DMS153 treated with DMSO at 0.1 percent for 48 hours (cell line): ENCODE measurements at regions not wholly inside any gene's neighbourhood (a gene's known extent, or its start where the extent isn't known, plus 50 kb on each side); places are given as distances from the start of the nearest gene placed in this dataset.

ENCODE experiments used
- DNase-seq: peaks from one replicate; lab custom pipeline; 2025; ENCODE audit not compliant: unreplicated experiment; lab: John Stamatoyannopoulos, UW

DNA sequence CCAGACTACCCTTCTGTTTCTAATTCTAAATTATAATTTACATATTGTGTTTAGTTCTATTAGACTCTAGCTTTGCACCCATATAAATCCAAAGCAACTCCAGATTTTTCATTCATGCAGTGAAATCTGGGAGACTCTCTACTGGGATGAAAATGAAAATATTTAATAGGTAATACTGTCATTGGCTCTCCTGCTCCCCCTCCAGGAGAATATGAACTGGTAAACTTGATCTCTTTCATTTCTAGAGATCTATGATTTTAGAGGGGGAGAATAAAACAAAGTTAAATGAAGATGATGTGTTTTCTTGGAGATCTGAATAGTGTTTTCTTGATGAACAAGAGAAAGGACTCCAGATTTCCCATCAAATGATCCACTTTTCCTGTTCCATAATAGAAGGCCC is 104.3 kb upstream of the TMCC3 start:
- no peak for DNase-seq

DNA sequence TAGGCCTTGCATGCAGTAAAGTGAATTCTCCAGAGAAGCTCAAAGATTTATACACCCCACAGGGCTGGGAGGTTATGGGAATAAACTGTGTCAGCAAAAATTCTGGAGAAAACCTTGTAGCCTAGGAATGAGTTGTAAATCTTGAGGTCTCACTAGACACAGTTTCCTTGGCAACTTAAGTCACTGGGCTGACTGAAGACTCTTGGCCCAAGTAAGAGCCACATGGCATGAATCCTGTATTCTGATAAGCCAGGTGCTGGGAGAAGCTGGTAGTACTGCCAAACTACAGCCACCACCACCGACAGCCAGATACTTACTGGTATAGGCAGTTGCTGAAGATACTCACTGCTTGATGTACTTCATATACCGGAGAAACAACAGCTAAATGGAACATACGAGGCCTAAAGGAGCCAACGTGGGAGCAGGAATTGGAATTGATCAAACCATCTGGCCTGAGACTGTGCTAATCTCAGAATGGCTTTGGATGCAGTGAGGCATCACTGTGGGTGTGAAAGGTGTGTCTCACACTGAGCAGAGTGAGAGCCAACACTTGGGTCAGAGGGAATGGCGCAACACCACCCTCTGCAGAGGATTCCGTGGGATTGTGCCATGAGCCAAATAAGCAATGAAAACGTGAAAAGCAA is 102.8 kb upstream of the TMCC3 start:
- no peak for DNase-seq

DNA sequence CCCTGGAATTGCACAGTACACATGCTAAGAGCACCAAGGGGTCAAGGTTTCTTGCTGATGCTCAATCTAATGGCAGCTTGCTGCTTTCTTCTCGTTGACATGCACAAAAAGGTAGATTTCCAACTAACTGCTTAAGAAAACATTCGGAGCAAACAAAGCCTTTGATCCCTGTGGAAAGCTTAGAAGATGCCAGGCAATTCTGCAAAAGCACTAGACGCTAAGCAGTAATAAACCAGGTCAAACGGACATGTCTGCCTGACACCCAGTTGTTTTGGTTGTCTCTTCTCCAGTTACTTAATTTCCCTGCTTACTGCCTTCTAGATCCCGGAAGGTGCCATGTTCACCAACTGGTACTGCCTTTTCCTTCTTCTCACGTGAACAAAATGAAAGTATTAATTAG is 100.5 kb upstream of the TMCC3 start:
- DNase-seq: no peak

DNA sequence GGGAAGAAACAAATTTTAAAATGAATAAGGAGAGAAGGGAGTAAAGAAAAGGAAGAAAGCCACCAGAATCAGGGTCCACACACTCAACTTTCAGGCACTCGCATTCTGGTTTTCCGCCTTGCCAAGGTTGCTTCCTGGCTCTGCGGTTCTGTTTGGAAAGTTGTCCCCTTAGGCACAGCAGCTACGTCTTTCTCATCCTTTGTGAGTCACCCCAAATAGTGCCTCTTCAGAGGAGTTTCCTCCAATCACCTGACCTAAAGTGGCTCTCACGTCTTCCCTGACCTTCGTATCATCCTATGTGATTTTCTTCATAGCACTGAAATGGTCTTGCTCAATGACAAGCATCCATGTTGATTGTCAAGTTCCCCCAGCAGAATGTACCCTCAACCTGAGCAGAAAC is 99.5 kb upstream of the TMCC3 start:
- DNase-seq: no peak

DNA sequence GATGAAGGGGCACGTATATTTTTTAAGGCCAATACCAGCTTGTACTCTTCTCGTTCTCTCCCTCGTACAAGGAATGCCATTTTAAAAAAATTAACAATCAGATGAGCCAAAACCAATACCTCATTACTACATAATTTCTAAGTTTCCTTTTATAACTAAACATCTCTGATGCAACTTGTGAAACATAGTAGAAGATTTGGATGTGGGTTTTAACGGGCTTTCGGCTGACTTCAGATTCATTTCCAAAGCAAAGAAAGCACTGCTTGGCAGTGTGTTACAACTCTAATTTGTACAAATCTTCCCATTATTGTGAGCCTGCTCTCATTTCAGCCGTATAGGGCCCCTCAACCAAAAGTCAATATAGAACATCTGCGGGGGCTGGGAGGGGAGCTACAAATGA is 99.1 kb upstream of the TMCC3 start:
- DNase-seq: no peak

DNA sequence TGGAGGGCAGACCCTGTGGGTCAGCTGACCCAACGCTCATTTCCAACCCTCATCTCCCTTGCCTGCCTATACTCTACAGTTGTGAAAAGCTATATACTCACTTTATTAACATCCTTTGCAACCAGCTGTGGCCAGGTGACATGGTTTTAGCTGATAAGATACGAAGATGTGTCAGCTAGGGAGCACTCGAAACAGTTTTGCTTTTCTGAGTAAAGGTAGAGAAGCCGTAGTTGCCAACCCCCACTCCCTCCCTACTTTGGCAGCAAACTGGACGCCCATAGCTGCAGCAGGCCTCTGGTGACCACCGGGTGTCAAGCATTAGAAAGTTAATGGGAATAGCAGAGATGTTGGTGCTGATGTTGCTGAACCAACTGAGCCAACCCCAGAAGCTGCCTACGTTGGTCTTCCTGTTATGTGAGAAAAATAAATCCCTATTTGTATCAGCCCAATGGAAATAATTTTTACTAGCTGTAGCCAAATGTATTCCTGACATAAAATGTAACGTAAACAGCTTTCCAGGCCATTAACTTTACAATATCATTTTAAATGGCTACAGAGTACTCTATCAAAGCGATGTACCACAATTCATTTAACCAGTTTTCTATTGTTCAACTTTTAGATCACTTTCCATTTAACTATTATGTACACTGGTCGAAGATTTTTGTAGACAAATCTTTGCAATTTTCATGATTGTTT is 98.5 kb upstream of the TMCC3 start:
- no peak for DNase-seq

DNA sequence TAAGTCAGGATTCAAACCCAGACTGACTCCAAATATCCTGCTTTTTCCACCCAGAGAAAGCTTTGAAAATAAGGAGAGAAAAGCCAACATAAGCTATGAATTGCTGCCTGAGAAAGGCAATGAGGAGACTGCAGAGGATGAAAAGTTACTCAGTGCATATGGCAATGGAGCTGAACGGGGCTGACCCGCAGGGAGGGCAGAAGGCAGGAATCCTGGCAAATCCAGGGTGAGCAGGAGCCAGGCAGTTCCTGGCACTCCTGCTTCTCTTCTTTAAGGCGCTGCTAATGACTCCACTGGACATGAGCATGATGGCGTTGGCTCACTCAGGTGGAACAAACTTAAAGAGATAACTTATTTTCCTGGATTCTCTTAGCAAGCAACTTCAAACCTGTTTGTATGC is 95.2 kb upstream of the TMCC3 start:
- no peak for DNase-seq

DNA sequence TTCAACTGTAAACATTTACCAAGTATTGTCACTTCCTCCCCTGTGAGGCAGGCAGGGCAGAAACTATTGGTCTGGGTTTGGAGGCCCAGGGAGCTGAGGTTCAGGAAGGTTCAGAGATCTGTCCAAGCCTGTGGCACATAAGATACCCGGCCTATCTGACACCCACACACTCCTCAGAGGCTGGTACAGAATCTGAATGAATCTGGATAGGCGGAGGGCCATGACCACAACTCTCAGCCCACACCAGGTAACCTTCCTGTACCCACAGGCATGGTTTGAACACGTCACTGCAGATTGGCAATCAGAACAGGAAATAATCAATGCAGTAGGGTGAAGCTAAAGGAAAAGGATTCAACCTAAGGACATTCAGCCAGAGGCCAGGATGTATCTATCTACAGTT is 92.8 kb upstream of the TMCC3 start:
- no peak for DNase-seq

DNA sequence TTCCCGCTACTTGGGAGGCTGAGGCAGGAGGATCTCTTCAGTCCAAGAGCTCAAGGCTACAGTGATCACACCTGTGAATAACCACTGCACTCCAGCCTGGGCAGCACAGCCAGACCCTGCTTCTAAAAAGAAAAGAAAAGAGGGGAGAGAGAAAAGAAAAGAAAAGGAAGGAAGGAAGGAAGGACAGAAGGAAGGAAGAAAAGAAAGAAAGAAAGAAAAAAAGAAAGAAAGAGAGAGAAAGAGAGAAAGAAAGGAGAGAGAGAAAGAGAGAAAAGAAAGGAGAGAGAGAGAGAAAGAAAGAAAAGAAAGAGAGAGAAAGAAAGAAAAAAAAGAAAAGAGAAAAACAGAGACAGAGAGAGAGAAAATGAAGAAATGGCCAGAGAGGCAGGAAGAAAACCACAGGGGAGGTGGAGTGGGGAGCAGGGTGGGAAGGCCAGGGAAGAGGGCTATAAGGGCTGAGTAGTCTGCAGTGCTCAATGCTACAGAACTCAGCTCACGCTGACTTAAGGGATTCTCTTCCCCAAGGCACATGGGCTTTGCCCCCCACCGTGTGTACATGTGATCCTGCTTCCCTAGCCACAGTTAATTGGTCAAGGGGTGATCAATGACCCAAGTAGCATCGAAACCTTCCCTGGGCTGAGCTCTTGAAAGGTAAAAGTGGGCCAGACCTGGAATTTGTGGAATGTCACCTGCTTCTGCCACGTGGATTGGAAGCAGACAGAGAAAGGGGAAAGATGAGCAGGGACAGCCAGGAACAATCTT is 90.4 kb upstream of the TMCC3 start:
- DNase-seq: no peak

DNA sequence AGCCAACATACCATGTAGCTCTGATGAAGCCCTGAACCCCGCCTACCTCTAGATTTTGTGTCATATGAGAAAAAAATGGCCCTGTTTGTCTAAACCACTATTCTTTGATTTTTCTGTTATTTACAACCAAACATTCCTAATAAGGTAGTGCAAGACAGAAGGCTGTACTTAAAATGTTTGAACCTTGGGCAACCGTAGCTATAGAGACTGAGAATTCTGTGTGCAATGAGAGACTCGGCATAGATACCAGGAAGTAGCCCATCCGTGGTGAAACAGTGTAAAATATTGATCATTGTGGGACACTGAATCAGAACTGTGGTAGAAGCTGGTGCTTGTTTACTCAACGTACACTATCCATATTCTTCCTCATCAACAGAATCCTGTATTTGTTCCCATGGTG is 86.5 kb upstream of the TMCC3 start:
- DNase-seq: no peak

DNA sequence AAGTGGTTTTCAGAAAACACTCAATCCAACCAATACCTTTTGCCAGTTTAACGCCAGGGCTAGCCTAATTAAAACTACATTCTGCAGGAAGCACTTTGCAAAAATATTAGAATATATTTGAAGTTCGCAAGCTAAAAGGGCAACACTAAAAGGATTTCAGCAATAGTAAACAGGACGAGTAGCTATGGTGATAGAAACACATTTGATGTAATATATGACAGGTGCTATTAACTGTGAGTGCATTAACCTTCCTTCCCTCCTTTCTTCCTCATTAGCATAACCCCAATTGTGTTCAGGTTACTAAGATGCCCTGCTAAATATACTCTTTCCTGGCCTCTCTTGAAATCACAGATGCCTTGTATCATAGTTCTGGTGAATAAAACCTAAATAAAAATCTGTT is 85.6 kb upstream of the TMCC3 start:
- no peak for DNase-seq

DNA sequence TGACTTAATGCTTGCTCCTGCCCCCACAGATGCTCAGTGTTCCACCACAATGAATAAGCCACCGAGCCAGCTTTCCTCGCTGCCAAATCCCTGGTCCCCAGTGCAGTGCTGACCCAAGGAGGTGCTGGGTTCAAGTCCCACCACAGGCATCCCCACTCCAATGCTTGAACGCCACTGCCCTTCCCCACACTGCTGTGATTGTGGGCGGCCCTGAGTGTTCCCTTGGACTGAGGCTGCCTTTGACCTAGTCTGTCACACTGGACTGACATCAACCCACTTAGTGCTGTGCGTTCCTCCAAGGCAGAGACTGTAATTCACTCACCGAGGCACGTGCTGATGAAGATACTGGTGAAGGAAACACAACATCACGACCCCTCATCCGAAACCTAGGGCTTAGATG is 83.4 kb upstream of the TMCC3 start:
- no peak for DNase-seq

DNA sequence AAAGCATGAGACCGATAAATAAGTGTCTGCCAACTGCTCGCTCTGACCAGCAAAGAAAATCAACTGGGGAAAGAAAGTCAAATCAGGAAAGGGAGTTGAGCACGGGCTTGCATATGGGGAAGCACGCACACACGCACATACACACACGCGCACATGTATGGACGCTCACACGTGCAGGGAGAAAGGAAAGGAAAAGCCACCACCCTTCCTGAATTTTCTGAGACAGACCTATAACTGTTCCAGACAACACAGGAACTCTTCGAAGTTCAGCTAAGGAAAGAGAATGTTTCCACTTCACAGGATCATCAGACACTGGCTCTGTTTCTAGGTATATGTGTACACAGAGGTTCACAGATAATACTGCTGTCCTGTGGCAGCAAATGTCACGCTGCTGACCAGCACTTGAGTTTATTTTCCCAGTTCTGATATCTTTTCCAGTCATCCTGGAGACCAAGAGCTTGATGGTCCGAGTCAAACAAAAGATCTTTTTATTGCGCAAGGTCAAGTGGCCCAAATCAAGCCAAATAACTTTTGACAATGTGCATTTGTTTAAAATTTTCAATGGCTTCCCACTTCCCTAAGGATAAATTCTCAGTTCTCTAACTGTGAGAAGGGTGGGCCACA is 82.1 kb upstream of the TMCC3 start:
- no peak for DNase-seq

DNA sequence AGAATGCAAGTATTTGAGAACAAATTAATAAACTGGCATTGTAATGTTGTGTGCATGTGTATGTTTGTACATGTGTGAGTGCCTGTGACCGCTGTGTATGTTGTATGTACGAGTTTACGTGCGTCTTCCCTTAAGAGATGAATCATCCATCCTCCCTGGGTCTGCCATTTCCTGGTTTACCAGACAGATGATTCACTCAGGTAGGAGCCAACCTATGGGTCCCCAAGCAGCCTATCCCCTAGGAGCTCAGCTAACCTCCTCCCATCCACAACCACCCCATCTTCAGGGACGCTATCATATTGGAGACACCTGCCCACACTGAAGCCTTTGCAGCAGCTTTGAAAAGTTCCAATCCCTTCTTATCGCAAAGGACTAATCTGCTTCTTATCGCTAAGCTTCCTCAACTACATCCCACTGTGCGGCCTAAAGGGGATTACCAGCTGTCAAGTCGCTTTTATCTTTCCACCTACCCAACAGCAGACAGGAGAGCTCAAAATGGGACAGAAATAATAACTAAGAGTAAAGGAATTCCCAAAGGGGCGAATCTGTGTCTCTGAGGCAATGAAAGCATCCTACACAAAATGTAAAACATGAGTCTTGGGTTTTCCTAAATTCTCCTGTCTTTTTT is 81.5 kb upstream of the TMCC3 start:
- no peak for DNase-seq

DNA sequence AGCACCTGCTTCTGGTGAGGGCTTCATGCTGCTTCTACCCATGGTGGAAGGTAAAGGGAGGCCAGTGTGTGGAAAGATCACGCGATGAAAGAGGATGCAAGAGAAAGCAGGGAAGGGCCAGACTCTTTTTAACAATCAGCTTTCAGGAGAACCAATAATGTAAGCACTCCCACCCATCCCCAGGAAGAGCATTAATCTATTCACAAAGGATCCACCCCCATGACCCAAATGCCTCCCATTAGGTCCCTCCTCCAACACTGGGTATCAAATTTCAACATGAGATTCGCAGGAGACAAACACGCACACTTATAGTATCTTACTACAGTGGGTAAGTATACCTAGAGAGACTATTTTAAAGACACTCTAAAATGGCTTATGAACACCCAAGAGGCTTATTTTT is 80.5 kb upstream of the TMCC3 start:
- no peak for DNase-seq

DNA sequence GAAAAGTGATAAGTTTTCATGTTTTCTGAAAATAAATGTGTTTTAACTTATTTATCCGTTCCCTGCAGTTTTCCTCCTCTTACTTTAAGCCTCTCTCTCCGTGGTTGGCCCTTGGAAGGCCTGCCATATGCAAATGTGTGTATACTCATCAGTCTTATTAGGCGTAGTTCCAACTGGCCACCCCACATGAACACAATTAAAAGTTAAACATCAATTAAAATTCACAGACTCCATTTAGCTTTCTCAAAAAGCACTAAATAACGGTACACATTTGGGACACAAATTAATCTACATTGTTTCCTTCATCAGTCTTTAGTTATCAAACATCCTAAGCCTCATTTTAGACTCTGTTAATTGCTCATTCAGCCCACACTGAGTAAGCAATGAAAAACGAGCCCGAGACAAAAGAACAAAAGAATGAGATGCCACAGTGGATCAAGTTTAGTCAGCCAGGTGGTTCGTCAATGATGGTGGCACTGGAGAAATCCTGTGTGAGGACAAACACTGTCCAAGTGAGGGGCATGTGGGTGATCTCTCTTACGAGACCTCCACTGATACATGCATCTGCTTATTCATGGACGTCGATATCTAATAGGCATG is 76.0 kb upstream of the TMCC3 start:
- no peak for DNase-seq

DNA sequence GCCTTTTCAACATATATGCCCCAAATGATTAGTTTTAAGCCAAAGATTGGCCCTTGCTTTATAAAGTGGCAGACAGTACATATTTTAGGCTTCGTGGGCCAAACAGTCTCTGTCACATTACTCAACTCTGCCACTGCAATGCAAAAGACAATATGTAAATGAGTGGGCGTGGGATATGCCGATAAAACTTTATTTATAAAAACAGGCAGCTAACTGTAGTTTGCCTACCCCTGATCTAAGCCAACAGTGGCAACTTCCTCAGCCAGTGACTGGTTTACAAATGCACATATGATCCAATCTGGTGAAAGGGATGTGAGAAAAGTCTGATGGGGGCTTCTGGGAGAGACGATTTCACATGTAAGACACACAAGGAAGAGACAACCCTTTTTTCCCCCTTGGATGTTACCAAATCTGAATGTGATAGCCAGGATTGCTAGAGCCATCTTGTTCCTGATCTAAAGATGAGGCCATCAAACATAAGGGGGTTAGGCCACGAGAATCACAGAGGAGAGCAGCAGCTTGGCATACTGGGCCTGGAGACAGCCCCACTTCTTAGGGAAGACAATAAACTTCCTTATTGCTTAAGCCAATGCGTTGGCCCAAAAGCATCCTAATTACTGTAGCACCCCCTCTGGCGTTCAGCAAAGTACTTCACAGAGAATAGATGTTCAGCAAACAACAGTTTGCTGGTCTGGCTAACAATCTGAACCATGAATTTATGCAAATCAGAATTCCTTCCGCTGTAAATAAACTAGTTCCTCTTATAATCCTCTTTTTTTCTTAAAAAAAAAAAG is 75.2 kb upstream of the TMCC3 start:
- DNase-seq: no peak

DNA sequence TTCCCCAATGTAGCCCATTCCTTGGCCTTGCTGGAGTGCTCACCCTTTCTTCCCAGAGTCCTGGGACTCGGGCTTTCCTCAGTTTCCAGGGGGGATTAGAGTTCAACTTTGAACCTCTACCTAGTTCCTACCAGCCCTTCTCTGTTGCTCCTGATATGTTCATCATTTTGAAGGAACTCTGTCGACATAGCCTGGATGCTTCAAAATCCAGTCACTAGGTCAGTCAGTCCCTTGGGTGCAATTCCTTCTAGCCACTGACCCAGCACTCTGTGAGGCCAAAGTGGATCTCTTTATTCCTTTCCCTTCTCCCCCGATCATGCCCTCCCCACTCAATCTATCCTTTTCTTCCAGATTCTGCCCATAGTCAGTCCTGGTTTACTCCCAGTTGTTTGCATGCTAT is 72.3 kb upstream of the TMCC3 start:
- no peak for DNase-seq

DNA sequence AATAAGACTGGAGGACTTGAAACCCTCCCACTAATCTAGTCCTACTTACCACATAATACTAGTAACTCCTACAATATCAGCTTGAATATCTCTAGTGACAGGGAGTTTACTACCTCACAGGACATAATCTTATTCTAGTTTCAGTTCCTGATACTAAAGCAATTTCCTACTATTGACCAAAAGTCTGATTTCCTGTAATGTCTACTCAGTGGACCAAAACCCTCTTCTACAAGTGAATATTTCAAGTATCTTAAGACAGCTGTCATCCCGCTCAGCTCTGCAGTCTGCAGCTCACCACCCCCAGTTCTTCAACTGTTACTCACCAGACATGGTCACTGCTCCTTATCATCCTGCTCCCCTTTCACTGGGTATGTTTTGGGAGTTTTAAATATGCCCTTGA is 70.8 kb upstream of the TMCC3 start:
- DNase-seq: no peak

DNA sequence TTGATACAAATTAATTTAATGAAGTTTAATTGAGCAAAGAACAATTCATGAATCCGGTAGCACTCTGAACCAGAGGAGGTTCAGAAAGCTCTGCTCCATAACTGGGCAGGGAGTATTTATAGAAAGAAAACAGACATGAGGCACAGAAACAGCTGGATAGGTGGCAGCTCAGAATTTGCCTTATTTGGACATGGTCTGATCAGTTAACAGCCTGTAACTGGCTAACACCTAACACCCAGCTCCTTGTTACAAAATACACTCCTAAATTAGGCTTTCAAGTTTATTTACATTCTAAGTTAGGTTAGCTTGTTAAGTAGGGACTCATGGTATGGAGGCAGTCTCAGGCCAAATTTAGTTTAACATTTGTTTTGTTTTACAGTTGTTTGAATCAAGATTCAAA is 67.8 kb upstream of the TMCC3 start:
- DNase-seq: no peak
